Heart left ventricle (tissue), 13 donors: ENCODE measurements at regions not wholly inside any gene's neighbourhood (a gene's known extent, or its start where the extent isn't known, plus 50 kb on each side); places are given as distances from the start of the nearest gene placed in this dataset.

Experiments
- CTCF ChIP-seq, 12 donors: fragments of 200-600 bp; sonication (generic) in 4 of 12; IDR thresholded peaks; one replicate each; pipeline versions ENCODE4 v1.5.0 to v1.8.0; 2018 to 2022; ENCODE audit warnings: antibody characterized with exemption in 12 of 12, mild to moderate bottlenecking in 5 of 12
- POLR2A ChIP-seq, 2 donors: fragments of 450-650 bp; IDR thresholded peaks; one replicate each; pipeline ENCODE4 v1.6.1; 2017; ENCODE audit warnings: antibody characterized with exemption in 2 of 2, mild to moderate bottlenecking in 2 of 2, moderate library complexity in 2 of 2
- donor health status: ischemic (EF 13 %, LVEDD 7.1; RV severe dilation, severe dysfunction).
- donor health status: DM: no; HTN: yes; CAD: no.
- donor health status: DM: no; HTN: no; CAD: no.
- donor health status: ischemic (EF 25% LVEDD 6.9; RV normal size, moderate dysfunction).
- donor health status: ischemic (EF 25% LVEDD 5.7; RV mildly dilated, moderate dysfunction).
- donor health status: ischemic (EF 35%, LVEDD 5.7; RV mildly dilated, moderate dysfunction).
- donor health status: nonischemic (EF 11% LVEDD 7.7; RV severe dilation, severe dysfunction).
- donor health status: DM: yes; HTN: yes; CAD: no.
- donor health status: PGD.
- donor health status: ischemic (EF 29% LVEDD 5.4; RV normal size, mild dysfunction).
- donor health status: nonischemic (EF 23%, LVEDD 6.1; RV moderate dilation, normal function).

GRCh38 chr2:79432731-79433146 is 80.1 kb upstream of the CTNNA2 start:
- no peak for TF ChIP-seq CTCF (IDR thresholded peaks at IDR 0.05)
- TF ChIP-seq POLR2A (IDR thresholded peaks at IDR 0.05): no peak
